AG20443 (cell line): ENCODE measurements at regions not wholly inside any gene's neighbourhood (a gene's known extent, or its start where the extent isn't known, plus 50 kb on each side); places are given as distances from the start of the nearest gene placed in this dataset.
A peak's percentile ranks its signal among the peaks of the same experiment; 100 is the strongest.
"Not testable (repeated sequence)": the region's sequence is repeated elsewhere in the genome, so short reads cannot be mapped to it uniquely, and the experiment has no call there.

Experiments used
- DNase-seq: peaks from one replicate; pipeline ENCODE4 v3.0.0; 2012; ENCODE audit warnings: low spot score, mixed read lengths

GRCh38 chr3:35849496-35849895 is 210.2 kb downstream of the ARPP21 start:
- DNase-seq = no peak

- DNase-seq = no peak
Observed at GRCh38 chr3:35849963-35850362, 210.6 kb downstream of the ARPP21 start.

- no peak for DNase-seq
Observed at GRCh38 chr3:35857004-35857403, 217.7 kb downstream of the ARPP21 start.

DNA sequence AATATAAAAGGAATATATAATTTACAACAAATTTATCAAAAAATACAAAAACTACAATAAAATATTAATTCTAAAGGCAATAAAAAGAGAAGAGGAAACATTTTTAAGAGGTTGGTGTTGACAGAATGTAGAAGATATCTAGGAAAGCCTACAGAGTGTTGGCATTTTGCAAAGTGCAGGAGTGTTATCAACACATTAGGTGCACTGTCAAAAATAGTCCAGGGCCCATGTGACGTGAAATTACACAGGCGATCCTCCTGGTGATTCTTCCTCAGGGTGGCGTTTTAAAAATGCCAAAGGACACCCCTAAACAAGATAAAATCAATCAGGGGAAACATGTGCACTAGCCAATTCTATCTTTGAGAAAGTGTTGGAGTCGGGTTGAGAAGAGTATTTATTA is 222.7 kb downstream of the ARPP21 start:
- no peak for DNase-seq

- DNase-seq = no peak
Observed at GRCh38 chr3:35864871-35865270, 225.5 kb downstream of the ARPP21 start.

GRCh38 chr3:35867791-35868190 is 228.5 kb downstream of the ARPP21 start:
- DNase-seq = no peak

- DNase-seq = no peak
Observed at GRCh38 chr3:35871009-35871408, 231.7 kb downstream of the ARPP21 start.

DNA sequence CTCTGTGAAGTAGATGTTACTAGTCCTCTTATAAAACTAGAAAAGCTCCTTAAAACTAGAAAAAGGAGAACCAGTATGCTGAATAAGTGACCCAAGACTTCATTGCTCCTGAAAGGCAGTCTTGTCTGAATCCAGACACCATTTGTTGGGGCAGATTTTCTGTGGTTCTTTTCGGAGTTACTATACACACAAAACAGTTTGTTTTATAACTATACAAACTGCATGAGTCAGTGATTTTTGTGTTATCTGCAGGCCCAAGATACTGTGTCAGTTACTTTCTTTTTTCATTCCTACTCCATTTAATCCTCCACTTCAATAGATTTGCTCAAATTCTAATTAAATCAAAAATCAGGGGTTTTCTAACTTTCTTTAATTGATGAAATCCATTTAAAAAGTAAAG is 244.6 kb downstream of the ARPP21 start:
- no peak for DNase-seq

- no peak for DNase-seq
Observed at GRCh38 chr3:35894735-35895134, 255.4 kb downstream of the ARPP21 start.

DNA sequence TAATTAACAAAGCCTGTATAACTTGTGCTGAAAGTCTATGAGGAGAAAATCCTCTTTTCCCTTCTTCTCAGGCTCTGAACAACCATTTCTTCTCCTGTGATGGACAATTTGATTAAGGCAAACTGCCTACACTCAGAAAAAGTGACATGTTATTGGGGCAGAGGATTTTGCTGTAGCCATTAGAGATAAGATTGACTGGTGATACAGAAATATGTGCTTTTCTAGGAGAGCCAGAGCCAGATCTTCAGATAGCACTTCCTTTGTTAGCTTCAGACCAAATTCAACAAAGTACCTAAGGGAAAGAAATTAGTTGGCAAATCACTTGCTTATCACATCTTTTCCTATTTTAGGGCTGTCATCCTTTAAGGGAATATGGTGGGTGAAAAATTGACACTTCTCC is 259.9 kb downstream of the ARPP21 start:
- no peak for DNase-seq

- no peak for DNase-seq
Observed at GRCh38 chr3:35900079-35900478, 260.8 kb downstream of the ARPP21 start.

- peak; percentile 64 for DNase-seq
Observed at GRCh38 chr3:35908366-35909232, 269.3 kb downstream of the ARPP21 start.

DNA sequence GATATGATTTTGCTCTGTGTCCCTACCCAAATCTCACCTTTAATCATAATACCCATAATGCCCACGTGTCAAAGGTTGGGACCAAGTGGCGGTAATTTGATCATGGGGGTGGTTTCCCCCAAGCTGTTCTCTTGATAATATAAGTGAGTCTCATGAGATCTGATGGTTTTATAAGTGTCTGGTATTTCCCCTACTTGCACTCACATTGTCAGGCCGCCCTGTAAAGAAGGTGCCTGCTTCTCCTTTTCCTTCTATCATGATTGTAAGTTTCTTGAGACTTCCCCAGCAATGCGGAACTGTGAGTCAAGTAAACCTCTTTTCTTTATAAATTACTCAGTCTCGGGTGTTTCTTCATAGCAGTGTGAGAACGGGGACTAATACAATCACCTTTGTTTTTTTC is 279.8 kb downstream of the ARPP21 start:
- no peak for DNase-seq

GRCh38 chr3:35921718-35922117 is 282.4 kb downstream of the ARPP21 start:
- no peak for DNase-seq

- not testable (repeated sequence) for DNase-seq
Observed at GRCh38 chr3:35924070-35924469, 284.7 kb downstream of the ARPP21 start.

DNA sequence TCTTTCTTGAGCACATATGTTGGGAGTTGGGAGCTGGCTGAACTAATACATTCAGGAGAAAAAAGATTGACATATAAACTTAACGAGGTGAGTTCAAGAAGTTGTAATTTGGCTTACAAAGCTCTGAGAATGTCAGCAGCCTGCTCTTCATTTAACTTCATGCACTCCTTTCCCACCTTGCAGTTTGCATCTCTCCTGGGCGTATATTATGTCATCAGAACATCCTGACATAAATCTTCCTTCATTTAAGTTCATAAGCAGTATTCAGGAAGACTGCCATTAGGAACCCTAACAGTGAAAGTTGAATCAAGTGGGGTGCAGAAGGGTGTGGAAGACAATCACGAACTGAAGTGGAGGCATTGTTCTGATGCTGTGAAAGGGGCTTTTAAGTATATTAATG is 288.1 kb downstream of the ARPP21 start:
- DNase-seq = no peak

- no peak for DNase-seq
Observed at GRCh38 chr3:35929158-35929557, 289.8 kb downstream of the ARPP21 start.

DNA sequence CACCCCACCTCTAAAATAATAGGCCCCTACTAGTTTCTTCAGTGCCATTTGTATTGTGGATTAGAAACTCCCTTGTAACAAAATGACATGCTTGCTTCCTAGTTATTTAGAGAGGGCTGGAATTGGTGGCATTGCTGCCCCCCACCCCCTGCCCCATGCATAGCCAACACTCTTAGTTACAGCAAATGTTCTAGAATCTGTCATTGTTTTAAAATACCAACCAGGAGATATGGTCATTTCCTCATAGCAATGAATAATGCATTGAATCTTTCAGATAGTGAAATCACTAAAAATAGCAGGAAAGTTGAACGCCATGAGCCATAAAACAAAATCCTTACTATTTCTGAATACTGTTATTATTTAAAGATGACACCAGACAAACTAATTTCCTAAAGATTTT is 292.5 kb downstream of the ARPP21 start:
- no peak for DNase-seq

DNA sequence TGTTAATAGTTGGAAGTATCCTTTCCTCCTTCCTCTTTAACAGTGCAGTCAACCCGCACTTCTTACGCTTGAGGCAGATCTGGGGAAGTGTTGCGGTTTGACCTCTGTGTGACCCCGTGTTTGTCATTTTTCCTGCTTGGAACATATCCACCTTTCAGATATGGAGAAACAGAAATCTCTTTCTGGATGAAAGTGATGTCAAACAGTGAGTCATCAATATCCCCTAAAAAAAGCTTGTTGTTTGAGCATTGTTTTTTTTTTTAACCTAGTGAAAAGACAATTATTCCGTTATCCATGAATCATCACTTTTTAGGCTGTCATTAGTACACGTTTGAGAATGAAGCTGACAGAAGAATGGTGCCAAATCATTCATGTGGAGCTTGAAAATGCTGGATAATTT is 293.7 kb downstream of the ARPP21 start:
- peak; percentile 26 for DNase-seq

DNA sequence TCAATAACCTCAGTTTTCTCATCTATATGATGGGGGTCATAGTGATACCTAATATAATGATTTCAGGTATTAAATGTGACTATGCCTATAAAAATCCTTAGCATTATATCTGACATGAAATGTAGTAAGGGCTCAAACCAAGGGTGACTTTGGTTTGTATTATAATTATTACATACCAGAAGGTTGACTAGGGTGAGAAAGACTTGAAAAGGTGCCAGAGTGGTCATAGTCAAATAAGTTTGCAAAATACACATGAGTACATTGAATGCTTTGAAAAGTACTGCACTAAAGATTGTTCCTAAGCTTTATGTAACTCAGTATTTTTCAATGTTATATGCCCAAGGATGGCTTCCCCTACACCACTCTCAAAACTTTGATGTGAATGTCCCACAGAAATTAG is 297.2 kb downstream of the ARPP21 start:
- DNase-seq = no peak

- peak; percentile 14 for DNase-seq
Observed at GRCh38 chr3:35944926-35945710, 305.8 kb downstream of the ARPP21 start.

DNA sequence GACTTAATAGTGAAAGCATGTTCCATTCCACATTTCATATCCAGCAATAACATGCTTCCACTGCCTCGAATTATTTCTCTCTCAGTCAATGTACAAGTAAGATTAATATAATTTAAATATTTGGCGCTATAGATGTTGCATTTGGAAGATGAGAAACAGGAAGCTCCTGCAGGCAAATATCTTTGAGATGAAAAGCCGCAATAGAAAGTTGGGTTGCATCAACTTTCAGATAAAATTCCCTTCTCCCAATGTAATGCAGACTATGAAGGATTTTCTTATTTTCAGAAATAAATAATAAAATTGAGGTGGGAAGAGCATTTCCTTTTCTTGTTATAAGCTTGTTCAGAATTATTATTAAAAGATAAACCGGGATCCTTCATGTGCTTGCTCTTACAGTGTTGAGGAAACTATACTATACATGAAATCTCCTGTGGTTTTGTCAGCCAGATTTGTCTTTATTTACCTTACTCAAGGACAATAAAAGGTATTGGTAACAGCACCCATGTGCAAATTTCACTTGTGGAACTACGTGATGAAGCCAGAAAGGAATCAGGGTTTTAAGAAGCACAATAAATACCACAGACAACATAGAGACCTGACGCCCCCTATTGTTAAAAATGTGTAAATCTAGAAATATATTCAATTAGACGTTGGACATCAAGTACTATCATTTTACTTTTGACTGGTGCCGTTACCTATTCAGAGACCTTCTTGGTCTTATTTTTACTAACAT is 307.0 kb downstream of the ARPP21 start:
- peak; percentile 13 for DNase-seq
